ENCODE measurements at regions not wholly inside any gene's neighbourhood (a gene's known extent, or its start where the extent isn't known, plus 50 kb on each side); places are given as distances from the start of the nearest gene placed in this dataset.
A peak's percentile ranks its signal among the peaks of the same experiment; 100 is the strongest.

- no peak for DNase-seq
Observed at GRCh38 chr1:110816945-110817344, 56.0 kb upstream of the CD53 start.

GRCh38 chr1:110811529-110811928 is 61.4 kb upstream of the CD53 start:
- no peak for DNase-seq

DNA sequence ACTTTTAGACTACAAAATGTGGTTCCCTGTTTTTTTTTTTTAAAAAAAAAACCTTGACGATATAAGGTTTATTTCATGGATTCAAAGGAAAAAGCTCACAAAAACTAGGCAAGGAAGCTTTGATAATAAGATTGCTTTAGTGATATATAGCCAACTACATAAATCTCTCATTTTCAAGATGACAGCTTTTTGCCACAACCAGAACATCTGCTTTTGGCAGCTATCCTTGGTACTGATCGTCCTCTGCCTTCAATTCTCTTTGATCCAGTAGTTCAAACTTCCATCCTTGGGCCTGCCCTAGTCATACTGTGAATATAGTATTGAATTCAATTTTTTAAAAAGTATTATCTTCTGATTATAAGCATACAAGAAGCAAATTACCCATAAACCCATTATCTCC is 72.9 kb upstream of the CD53 start:
- DNase-seq = no peak

DNA sequence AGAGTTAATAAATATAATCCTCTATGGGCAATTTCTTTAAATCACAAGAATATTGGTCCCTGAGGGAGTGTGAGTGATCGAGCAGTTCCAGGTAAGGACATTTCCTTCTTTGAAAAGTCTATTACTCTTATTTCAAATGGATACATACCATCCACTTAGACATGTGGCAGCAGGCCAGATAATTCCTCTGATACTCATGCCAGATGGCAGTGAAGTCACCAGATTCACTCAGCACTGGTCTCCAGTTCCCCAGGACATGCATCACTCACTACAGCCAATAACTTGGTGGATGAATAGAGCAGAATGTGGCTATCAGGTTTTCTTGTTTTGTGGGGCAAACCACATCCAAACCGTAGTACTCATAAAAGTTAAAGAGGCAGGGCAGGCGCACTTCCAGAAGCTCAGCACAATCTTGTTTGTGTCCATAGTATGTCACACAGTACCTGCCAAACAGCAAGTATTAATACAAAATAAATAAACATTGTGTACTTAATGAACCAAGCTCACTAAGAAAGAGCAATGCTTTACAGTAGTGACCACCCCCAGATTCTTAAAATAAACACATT is 74.2 kb upstream of the CD53 start:
- DNase-seq = no peak

GRCh38 chr1:110788673-110789072 is 84.3 kb upstream of the CD53 start:
- DNase-seq = no peak

DNA sequence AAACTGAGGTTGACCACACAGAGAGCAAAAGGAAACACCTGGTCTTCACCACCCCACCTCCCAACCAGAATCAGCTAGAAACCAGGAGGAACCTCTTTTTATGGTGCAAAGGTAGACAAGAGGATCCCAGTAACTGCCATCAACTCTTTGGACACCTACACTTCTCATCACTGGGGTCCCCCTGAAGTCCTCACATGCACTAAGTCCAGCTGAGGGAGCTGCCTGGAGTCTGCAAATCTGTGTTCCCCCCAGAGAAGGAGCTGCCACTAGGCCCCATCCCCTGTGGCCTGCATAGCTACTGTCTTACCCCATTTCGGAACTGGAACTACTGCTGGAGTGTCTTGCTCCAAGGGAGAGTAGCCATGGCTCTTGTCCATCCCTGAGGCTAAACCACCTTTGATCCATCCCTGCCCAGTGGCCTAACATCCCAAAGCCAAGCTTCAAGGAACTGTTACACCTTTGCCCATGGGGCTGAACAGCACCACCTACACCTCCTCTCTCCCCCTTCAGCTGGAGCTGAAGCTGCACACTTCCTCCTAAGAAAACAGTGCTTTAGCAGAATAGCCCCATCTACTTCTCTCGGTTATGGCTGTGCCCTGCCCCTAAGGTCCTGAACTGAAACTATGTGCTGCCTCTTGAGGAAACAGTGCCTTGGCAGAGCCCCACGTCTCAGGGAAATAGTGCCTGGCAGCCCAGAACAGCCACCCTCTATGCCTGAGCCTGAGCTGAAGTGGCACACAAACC is 85.4 kb upstream of the CD53 start:
- peak; percentile 35 for DNase-seq

DNA sequence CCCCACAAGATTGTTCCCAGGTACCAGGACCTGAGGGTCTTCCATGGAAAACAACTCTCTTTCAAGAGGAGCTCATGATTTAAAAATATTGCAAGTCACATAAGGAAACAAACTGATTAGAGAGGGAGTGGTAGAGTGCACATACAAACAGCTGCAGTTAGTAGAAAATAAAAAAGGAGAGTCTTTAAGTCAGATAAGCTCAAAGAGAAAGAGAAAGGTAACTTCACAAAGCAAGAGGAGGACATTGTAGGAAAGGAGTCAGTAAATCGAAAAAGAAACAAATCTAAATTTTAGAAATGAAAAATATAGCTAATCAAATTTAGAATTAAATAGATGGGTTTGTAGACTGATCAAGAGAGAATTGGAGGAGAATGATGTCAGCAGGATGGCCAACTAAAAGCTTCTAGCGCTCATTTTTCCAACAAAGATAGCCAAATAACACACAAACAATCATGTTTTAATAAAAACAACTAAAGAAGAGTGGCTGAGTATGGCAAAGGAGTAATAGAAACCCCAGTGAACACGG is 86.1 kb upstream of the CD53 start:
- DNase-seq = no peak

GRCh38 chr1:110785612-110786011 is 87.3 kb upstream of the CD53 start:
- DNase-seq = no peak

DNA sequence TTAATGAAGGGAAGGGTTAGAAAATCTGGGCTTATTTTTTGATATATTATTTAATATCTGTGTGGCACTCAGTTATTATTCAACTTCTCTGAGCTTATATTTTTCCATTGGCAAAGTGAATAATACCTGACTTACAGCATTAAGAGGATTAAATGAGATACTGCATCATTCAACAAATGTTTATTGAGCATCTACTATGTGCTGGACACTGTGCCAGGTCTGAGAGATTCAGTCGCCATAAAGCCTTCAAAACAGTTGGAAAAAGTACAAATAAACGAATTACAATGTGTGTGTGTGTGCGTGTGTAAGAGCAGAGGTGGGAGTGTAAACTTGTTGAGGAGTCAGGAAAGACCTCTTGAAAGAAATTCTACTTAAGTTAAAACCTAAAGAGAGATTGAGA is 87.9 kb upstream of the CD53 start:
- DNase-seq = no peak

DNA sequence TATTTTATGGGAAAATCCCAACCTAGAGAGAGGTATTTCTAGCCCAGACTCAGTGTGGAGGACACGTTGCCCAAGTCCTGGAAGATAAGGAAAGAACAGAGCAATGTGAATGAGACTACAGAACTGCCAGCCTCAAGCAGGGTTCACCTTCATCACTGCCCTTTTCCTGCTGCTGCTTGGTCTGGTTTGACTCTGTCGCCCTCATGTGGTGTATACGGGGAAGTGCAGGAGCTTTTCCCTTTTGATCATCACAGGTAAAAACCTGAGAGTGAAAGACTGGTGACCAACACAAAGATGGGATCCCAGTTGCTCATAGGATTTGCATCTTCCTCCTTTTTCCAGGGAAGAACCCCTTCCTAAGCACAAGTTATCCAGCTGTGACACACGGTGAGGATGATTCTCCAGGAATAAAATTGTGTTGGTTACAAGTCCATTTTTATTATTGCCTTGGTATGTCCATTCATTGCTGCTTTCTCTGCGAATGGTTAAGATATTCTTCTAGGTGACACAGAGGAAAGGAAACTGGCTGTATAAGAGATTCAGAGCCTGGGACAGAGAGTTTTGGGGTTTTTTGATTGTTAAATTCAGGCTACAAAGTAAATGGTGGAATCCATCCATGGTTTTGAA is 89.5 kb upstream of the CD53 start:
- peak; percentile 47 for DNase-seq

DNA sequence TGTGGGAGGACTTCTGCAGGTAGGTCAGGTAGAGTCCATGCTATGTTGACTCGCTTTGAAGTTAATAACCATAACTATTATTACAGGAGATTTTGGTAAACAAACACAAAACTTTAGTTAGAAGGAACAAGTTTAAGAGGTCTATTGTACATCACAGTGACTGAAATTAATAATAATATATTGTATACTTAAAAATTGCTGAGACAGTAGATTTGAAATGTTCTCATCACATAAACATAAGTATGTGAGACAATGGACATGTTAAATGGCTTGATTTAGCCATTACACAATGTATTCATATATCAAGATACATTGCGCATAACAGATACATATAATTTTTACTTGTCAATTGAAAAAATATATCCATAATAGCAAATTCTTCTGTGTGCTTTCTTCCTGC is 91.4 kb upstream of the CD53 start:
- no peak for DNase-seq

DNA sequence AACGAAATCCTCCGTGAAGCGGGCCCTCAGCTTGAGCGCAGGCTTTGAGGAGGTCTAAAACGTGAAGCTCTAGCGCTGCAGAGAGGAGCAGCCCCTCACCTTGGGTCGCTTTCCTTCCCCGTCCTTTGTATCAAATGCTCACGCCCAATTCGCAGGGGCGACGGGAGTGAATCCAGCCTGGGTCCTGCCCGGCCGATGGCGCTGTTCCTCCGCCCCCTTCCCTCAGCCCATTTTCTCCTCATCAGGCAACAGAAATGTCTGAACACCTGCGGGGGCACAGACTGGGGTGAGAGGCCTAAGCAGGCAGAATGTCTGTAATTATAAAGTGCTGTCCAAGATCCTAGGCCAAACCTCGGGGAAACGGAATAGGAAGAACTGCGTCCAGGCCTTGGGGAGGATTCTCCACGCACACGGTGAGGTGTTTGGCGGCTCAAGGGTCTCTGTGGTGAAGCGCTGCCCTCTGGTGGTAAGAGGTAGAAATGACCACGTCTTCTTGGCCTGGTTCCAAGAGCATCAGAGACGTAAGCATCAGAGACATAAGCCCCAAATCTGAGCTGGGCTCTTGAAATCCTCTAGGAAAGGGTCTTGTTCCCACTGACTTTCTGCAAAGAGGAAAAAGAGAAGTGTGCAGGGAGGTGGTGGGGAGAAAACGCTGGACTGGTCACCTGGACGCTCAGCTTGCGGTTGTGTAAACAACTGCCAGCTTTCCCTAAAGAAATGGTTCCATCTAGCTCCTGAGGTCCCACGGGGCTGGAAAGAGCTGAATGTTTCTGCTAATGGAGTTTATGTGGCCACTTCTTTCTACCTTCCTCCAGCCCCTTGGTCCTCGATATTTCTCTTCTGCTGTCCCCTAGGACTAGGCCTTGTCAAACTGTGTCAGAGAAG is 92.1 kb upstream of the CD53 start:
- DNase-seq = peak; percentile 71

DNA sequence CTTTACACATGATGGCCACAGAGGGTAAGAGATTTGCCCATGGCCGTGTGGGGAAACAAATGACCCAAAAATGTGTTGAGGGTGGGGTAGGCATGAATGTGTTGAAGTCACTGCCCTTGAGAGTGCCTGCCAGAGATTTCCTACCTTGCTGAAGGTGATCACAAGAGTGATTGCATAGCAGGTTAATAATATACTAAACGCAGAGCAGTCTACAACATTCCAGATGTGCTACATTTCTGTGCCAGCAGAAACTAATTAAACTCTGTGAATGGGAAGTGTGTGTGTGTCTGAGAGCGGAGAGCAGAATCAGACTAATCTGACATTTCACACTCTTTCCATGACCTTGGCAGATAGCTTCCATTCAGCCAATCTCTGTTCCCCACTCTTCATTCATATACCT is 93.3 kb upstream of the CD53 start:
- DNase-seq = no peak

GRCh38 chr1:110778821-110779220 is 94.1 kb upstream of the CD53 start:
- DNase-seq = no peak

DNA sequence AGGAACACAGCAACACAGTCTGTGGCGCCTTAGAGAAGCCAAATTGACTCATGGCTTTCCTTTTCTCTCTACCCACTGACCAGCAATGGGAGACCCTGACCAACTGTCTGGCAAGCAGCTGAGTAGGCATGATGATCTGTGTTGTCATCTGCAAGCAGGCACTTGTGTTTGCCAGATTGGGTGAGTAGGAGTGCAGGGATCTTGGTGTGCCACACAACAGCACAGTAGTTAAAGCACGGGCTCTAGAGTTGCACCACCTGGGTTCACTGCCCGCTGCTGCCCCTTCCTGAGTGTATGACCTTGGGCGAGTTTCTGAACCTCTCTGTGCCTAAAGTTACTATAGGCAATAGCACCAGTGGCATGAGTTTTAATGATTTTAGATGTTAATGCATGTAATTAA is 95.7 kb upstream of the CD53 start:
- no peak for DNase-seq

- no peak for DNase-seq
Observed at GRCh38 chr1:110774398-110774797, 98.5 kb upstream of the CD53 start.

DNA sequence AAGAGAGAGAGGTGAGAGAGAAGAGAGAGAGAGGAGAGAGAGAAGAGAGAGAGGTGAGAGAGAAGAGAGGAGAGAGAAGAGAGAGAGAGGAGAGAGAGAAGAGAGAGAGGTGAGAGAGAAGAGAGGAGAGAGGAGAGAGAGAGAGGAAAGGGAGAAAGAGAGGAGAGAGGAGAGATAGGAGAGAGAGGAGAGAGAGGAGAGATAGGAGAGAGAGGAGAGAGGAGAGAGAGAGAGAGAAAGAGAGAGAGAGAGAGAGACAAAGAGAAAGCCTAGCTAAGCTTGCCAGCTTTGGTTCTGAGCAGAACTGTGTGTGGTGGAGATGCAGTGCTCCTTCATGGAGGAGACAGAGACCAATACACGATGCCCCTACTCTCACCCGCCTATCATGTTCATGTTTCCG is 99.1 kb upstream of the KCNA3 start:
- DNase-seq = no peak

- no peak for DNase-seq
Observed at GRCh38 chr1:110771245-110772022, 96.7 kb upstream of the KCNA3 start.

GRCh38 chr1:110770832-110771231 is 96.1 kb upstream of the KCNA3 start:
- no peak for DNase-seq

DNA sequence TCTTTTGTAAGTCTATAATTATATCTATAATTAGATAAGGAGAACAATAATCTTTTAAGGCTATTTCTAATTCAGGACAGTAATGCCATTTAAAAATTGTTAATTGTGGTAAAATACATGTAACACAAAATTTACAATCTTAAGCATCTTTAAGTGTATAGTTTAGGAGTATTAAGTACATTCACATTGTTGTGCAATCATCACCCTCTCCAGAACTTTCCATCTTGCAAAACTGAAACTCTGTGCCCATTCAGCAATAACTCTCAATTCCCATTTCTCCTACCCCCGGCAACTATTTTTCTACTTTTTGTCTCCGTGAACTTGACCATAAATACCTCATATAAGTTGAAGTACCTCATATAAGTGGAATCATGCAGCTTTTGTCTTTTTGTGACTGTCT is 93.9 kb upstream of the KCNA3 start:
- DNase-seq = no peak

GRCh38 chr1:110766336-110766647 is 91.6 kb upstream of the KCNA3 start:
- no peak for DNase-seq

DNA sequence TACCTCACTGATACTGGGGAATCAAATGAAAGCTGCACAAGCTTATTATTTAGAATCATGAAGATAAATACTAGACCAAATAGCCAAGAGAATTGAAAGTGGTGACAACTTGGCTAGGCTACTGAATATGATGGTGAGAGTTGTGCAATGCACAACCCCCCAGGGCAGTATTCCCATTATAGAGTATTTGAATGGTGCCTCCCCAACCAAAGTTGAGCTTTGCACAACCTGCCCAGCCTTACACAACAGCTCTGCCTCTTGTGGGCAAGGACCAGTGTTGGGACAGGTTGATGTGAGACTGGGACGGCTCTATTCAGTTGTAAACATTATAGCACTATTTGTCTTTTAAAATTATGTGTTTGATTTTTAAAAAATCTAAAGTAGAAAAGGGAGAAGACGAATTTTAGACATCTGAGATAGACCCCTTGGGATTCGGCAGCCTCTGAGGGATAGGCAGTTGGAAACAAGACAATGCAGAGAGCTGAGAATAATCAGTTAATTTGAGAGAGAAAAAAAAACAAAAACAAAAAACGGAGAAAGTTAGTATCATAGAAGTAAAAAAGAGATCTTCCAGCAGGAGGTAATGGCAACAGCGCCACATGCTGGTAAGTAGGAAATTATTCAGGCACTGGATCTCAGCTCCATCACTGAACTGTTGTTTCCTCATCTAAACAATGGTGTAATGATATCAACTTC is 91.0 kb upstream of the KCNA3 start:
- DNase-seq = peak; percentile 34

All from activated T-cell treated with anti-CD3 and anti-CD28 coated beads, Interleukin-2, amount 50 U/mL, for 1 hour (primary cell).